IPS-15b (cell line): ENCODE measurements at regions not wholly inside any gene's neighbourhood (a gene's known extent, or its start where the extent isn't known, plus 50 kb on each side); places are given as distances from the start of the nearest gene placed in this dataset.
"Not testable (repeated sequence)": the region's sequence is repeated elsewhere in the genome, so short reads cannot be mapped to it uniquely, and the experiment has no call there.

Experiments used
- H3K27me3 ChIP-seq: one replicate; pipeline ENCODE4 v1.6.1; 2013; ENCODE audit warnings: low read length; ENCODE audit not compliant: control insufficient read depth, insufficient read depth
- H3K36me3 ChIP-seq: one replicate; pipeline ENCODE4 v1.6.1; 2013; ENCODE audit warnings: low read length; ENCODE audit not compliant: control insufficient read depth, insufficient read depth
- H3K4me1 ChIP-seq: one replicate; pipeline ENCODE4 v1.6.1; 2013; ENCODE audit warnings: mild to moderate bottlenecking, low read length; ENCODE audit not compliant: control insufficient read depth, insufficient read depth
- H3K4me3 ChIP-seq: one replicate; pipeline ENCODE4 v1.5.1; 2013; ENCODE audit warnings: low read depth, low read length
- H3K9ac ChIP-seq: one replicate; pipeline ENCODE4 v1.6.1; 2013; ENCODE audit warnings: low read depth, mild to moderate bottlenecking, low read length
- H3K9me3 ChIP-seq: one replicate; pipeline ENCODE4 v1.6.1; 2013; ENCODE audit warnings: mild to moderate bottlenecking, low read length; ENCODE audit not compliant: control insufficient read depth, insufficient read depth

- Histone ChIP-seq H3K9me3 (no peaks in the 10 kb centered on the region), H3K27me3 (peaks cover 25% of the 10 kb centered on the region), H3K9ac (no peak overlapping the region), H3K4me3 (no peak overlapping the region), H3K36me3 (no peaks in the 10 kb centered on the region), H3K4me1 (no peaks in the 10 kb centered on the region)
Measured at GRCh38 chr5:1654786-1655495, 131.2 kb upstream of the LPCAT1 start.

GRCh38 chr5:1653698-1654651 lies 130.2 kb upstream of the LPCAT1 start:
- not testable (repeated sequence) for H3K9ac ChIP-seq, H3K4me1 ChIP-seq
- peak overlapping the region; percentile 32 for H3K4me3 ChIP-seq

GRCh38 chr5:1652873-1653697 lies 129.3 kb upstream of the LPCAT1 start:
- Histone ChIP-seq H3K9me3 (no peaks in the 10 kb centered on the region), H3K36me3 (no peaks in the 10 kb centered on the region), H3K4me3 (peak overlapping the region; percentile 32), H3K4me1 (no peaks in the 10 kb centered on the region), H3K27me3 (peaks cover 34% of the 10 kb centered on the region), H3K9ac (no peak overlapping the region)

More at GRCh38 chr5:1653698-1654651, 130.2 kb upstream of the LPCAT1 start:
- not testable (repeated sequence) for H3K9me3 ChIP-seq, H3K36me3 ChIP-seq
- H3K27me3 ChIP-seq: peaks cover 30% of the 10 kb centered on the region

GRCh38 chr5:1651971-1652872 lies 128.5 kb upstream of the LPCAT1 start:
- Histone ChIP-seq H3K27me3 (peaks cover 34% of the 10 kb centered on the region), H3K4me1 (no peaks in the 10 kb centered on the region), H3K36me3 (no peaks in the 10 kb centered on the region), H3K4me3 (no peak overlapping the region), H3K9me3 (no peaks in the 10 kb centered on the region), H3K9ac (no peak overlapping the region)

GRCh38 chr5:1651250-1651649 lies 127.5 kb upstream of the LPCAT1 start:
- peaks cover 34% of the 10 kb centered on the region for H3K27me3 ChIP-seq
- no peak overlapping the region for H3K9ac ChIP-seq
- no peaks in the 10 kb centered on the region for H3K4me1 ChIP-seq
- no peaks in the 10 kb centered on the region for H3K9me3 ChIP-seq
- no peak overlapping the region for H3K4me3 ChIP-seq
- H3K36me3 ChIP-seq: no peaks in the 10 kb centered on the region

- Histone ChIP-seq H3K4me1 (no peaks in the 10 kb centered on the region), H3K36me3 (no peaks in the 10 kb centered on the region), H3K9ac (no peak overlapping the region), H3K9me3 (no peaks in the 10 kb centered on the region), H3K4me3 (no peak overlapping the region), H3K27me3 (peaks cover 39% of the 10 kb centered on the region)
Measured at GRCh38 chr5:1649554-1649953, 125.8 kb upstream of the LPCAT1 start.

- Histone ChIP-seq H3K9ac (no peak overlapping the region), H3K27me3 (peaks cover 41% of the 10 kb centered on the region), H3K4me3 (no peak overlapping the region)
Measured at GRCh38 chr5:1648806-1649205, 125.0 kb upstream of the LPCAT1 start.

GRCh38 chr5:1647580-1647979 lies 123.8 kb upstream of the LPCAT1 start:
- H3K9ac ChIP-seq: no peak overlapping the region
- H3K4me3 ChIP-seq: no peak overlapping the region
- H3K9me3 ChIP-seq: no peaks in the 10 kb centered on the region
- no peaks in the 10 kb centered on the region for H3K36me3 ChIP-seq
- H3K4me1 ChIP-seq: peaks cover 5% of the 10 kb centered on the region
- peaks cover 41% of the 10 kb centered on the region for H3K27me3 ChIP-seq

More at GRCh38 chr5:1648806-1649205, 125.0 kb upstream of the LPCAT1 start:
- Histone ChIP-seq H3K4me1 (peaks cover 2% of the 10 kb centered on the region), H3K9me3 (no peaks in the 10 kb centered on the region), H3K36me3 (no peaks in the 10 kb centered on the region)

GRCh38 chr5:1644810-1645571 lies 121.2 kb upstream of the LPCAT1 start:
- Histone ChIP-seq H3K27me3 (peaks cover 32% of the 10 kb centered on the region), H3K9ac (peak overlapping the region; percentile 18), H3K36me3 (no peaks in the 10 kb centered on the region), H3K4me1 (peaks cover 7% of the 10 kb centered on the region), H3K4me3 (peak overlapping the region; percentile 55), H3K9me3 (no peaks in the 10 kb centered on the region)

- not testable (repeated sequence) for H3K9me3 ChIP-seq, H3K9ac ChIP-seq, H3K4me1 ChIP-seq, H3K36me3 ChIP-seq
- Histone ChIP-seq H3K4me3 (peak overlapping the region; percentile 12), H3K27me3 (peaks cover 32% of the 10 kb centered on the region)
Measured at GRCh38 chr5:1644393-1644809, 120.6 kb upstream of the LPCAT1 start.
